A549 (cell line): ENCODE measurements at regions not wholly inside any gene's neighbourhood (a gene's known extent, or its start where the extent isn't known, plus 50 kb on each side); places are given as distances from the start of the nearest gene placed in this dataset.

ENCODE experiments used
- CHD4 ChIP-seq: fragments of 200-600 bp; sonication (generic); IDR thresholded peaks from 2 replicates; pipeline ENCODE4 v1.6.1; 2016; ENCODE audit warnings: antibody characterized with exemption, mild to moderate bottlenecking, borderline replicate concordance
- EP300 ChIP-seq, 2 experiments: fragments of >200 bp; sonication (Bioruptor Twin); formaldehyde crosslinking; IDR thresholded peaks; 2 replicates in 1 of 2; 3 replicates in 1 of 2; pipeline ENCODE4 v1.6.1; 2016 to 2017
- KDM1A ChIP-seq: fragments of 200-600 bp; sonication (generic); IDR thresholded peaks from 2 replicates; pipeline ENCODE4 v1.6.1; 2016; ENCODE audit warnings: low read depth, mild to moderate bottlenecking
- NFE2L2 ChIP-seq: fragments of 150-350 bp; conservative IDR thresholded peaks from 2 replicates; pipeline ENCODE4 v1.6.1; 2014; ENCODE audit warnings: low read length
- RAD21 ChIP-seq, 2 experiments: fragments of >200 bp in 1 of 2; sonication (Bioruptor Twin) in 1 of 2; formaldehyde crosslinking in 1 of 2; IDR thresholded peaks in 1 of 2; conservative IDR thresholded peaks in 1 of 2; 2 replicates in 1 of 2; 3 replicates in 1 of 2; pipeline ENCODE4 v1.6.1; 2012 to 2018; ENCODE audit warnings: inconsistent platforms in 1 of 2
- RCOR1 ChIP-seq: fragments of 150-350 bp; IDR thresholded peaks from 2 replicates; pipeline ENCODE4 v1.6.1; 2014; ENCODE audit warnings: antibody characterized with exemption, low read length, low read depth
- TF ChIP-seq, protein P1 (sequence below): IDR thresholded peaks from 2 replicates; pipeline ENCODE4 v1.6.1; 2012
- TF ChIP-seq, protein P2 (sequence below): fragments of >200 bp; sonication (Bioruptor Twin); formaldehyde crosslinking; IDR thresholded peaks from 3 replicates; pipeline ENCODE4 v1.5.1; 2016

DNA sequence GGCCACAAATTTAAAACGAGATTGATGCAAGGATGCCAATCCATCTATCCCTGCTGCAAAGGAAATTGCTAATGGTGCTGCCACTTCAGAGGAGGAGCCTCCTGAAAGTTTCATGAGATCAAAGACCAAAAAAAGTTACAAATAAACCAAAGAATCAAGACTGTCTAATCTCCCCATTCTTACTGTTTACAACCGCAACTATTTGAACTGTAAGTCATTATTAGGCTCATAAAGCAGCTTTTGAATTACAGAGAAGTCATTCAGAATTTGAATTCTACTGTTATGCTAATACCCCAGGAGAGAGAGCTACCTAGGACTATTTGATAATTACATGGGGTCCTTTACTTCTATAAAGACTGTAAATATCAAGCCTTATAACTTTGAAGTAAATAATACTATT lies 1613.6 kb upstream of the WWC1 start:
- TF ChIP-seq KDM1A = no peak
- TF ChIP-seq RAD21 (conservative IDR thresholded peaks at IDR 0.05 in 1 of 2, IDR thresholded peaks at IDR 0.05 in 1 of 2) = no peak
- no peak for TF ChIP-seq NFE2L2
- TF ChIP-seq, protein P1, sequence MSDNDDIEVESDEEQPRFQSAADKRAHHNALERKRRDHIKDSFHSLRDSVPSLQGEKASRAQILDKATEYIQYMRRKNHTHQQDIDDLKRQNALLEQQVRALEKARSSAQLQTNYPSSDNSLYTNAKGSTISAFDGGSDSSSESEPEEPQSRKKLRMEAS = no peak
- no peak for TF ChIP-seq CHD4
- TF ChIP-seq, protein P2, sequence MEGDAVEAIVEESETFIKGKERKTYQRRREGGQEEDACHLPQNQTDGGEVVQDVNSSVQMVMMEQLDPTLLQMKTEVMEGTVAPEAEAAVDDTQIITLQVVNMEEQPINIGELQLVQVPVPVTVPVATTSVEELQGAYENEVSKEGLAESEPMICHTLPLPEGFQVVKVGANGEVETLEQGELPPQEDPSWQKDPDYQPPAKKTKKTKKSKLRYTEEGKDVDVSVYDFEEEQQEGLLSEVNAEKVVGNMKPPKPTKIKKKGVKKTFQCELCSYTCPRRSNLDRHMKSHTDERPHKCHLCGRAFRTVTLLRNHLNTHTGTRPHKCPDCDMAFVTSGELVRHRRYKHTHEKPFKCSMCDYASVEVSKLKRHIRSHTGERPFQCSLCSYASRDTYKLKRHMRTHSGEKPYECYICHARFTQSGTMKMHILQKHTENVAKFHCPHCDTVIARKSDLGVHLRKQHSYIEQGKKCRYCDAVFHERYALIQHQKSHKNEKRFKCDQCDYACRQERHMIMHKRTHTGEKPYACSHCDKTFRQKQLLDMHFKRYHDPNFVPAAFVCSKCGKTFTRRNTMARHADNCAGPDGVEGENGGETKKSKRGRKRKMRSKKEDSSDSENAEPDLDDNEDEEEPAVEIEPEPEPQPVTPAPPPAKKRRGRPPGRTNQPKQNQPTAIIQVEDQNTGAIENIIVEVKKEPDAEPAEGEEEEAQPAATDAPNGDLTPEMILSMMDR = no peak
- no peak for TF ChIP-seq EP300 (IDR thresholded peaks at IDR 0.05)
- no peak for TF ChIP-seq RCOR1
